H9 (cell line): ENCODE measurements at regions not wholly inside any gene's neighbourhood (a gene's known extent, or its start where the extent isn't known, plus 50 kb on each side); places are given as distances from the start of the nearest gene placed in this dataset.

Experiments used
- DNase-seq: peaks from one replicate; pipeline ENCODE4 v3.0.0-alpha.2; 2017
- H2AFZ ChIP-seq: one replicate; pipeline ENCODE4 v1.6.1; 2013; ENCODE audit warnings: mild to moderate bottlenecking, low read length, control low read depth, moderate library complexity
- H2AK5ac ChIP-seq: 2 replicates; pipeline ENCODE4 v1.6.1; 2013; ENCODE audit warnings: low read length, control low read depth, mixed read lengths; ENCODE audit not compliant: insufficient read length
- H2BK120ac ChIP-seq: one replicate; pipeline ENCODE4 v1.6.1; 2013; ENCODE audit warnings: low read depth, mild to moderate bottlenecking, low read length, control low read depth, inconsistent platforms; ENCODE audit not compliant: poor library complexity, severe bottlenecking
- H2BK12ac ChIP-seq: 2 replicates; pipeline ENCODE4 v1.6.1; 2013; ENCODE audit warnings: low read length, control low read depth, mixed read lengths, low read depth; ENCODE audit not compliant: insufficient read length
- H2BK15ac ChIP-seq: 2 replicates; pipeline ENCODE4 v1.6.1; 2013; ENCODE audit warnings: low read depth, low read length, control low read depth
- H2BK20ac ChIP-seq: one replicate; pipeline ENCODE4 v1.6.1; 2013; ENCODE audit warnings: low read depth, mild to moderate bottlenecking, low read length, control low read depth, inconsistent platforms; ENCODE audit not compliant: poor library complexity, severe bottlenecking
- H2BK5ac ChIP-seq: 2 replicates; pipeline ENCODE4 v1.6.1; 2013; ENCODE audit warnings: low read length, control low read depth, mixed read lengths; ENCODE audit not compliant: insufficient read length
- H3K14ac ChIP-seq: 2 replicates; pipeline ENCODE4 v1.6.1; 2013; ENCODE audit warnings: low read length, control low read depth; ENCODE audit not compliant: insufficient read depth
- H3K18ac ChIP-seq: 2 replicates; pipeline ENCODE4 v1.6.1; 2013; ENCODE audit warnings: low read depth, mild to moderate bottlenecking, mixed read lengths, low read length, control low read depth; ENCODE audit not compliant: insufficient read length
- H3K23ac ChIP-seq: 2 replicates; pipeline ENCODE4 v1.6.1; 2013; ENCODE audit warnings: low read length, control low read depth, mixed read lengths, low read depth; ENCODE audit not compliant: insufficient read length
- H3K23me2 ChIP-seq: 2 replicates; pipeline ENCODE4 v1.6.1; 2013; ENCODE audit warnings: low read depth, mild to moderate bottlenecking, mixed read lengths, low read length, control low read depth; ENCODE audit not compliant: insufficient read length, poor library complexity, severe bottlenecking
- H3K27ac ChIP-seq: 2 replicates; pipeline ENCODE4 v1.5.1; 2013; ENCODE audit warnings: low read length, control low read depth, mixed read lengths, low read depth; ENCODE audit not compliant: insufficient read length
- H3K27me3 ChIP-seq: 2 replicates; pipeline ENCODE4 v1.6.1; 2013; ENCODE audit warnings: low read length, control low read depth, inconsistent platforms; ENCODE audit not compliant: insufficient read depth
- H3K4ac ChIP-seq: 2 replicates; pipeline ENCODE4 v1.6.1; 2013; ENCODE audit warnings: low read depth, mild to moderate bottlenecking, control low read depth, inconsistent platforms, low read length, moderate library complexity
- H3K4me1 ChIP-seq: 2 replicates; pipeline ENCODE4 v1.6.1; 2013; ENCODE audit warnings: low read length, control low read depth, inconsistent platforms; ENCODE audit not compliant: insufficient read depth
- H3K4me2 ChIP-seq: 2 replicates; pipeline ENCODE4 v1.6.1; 2013; ENCODE audit warnings: low read length, control low read depth, mixed read lengths; ENCODE audit not compliant: insufficient read length, insufficient read depth
- H3K56ac ChIP-seq: 2 replicates; pipeline ENCODE4 v1.6.1; 2013; ENCODE audit warnings: low read depth, mild to moderate bottlenecking, mixed read lengths, low read length, control low read depth; ENCODE audit not compliant: insufficient read length
- H3K79me1 ChIP-seq: 2 replicates; pipeline ENCODE4 v1.6.1; 2013; ENCODE audit warnings: low read depth, mild to moderate bottlenecking, moderate library complexity, low read length, control low read depth, inconsistent platforms; ENCODE audit not compliant: insufficient read depth, poor library complexity, severe bottlenecking
- H3K79me2 ChIP-seq: 2 replicates; pipeline ENCODE4 v1.6.1; 2013; ENCODE audit warnings: low read length, control low read depth, inconsistent platforms; ENCODE audit not compliant: insufficient read depth
- H3K9ac ChIP-seq: 2 replicates; pipeline ENCODE4 v1.6.1; 2013; ENCODE audit warnings: low read length, control low read depth, mixed read lengths; ENCODE audit not compliant: insufficient read length; ENCODE audit errors: extremely low read depth
- H3K9me3 ChIP-seq: one replicate; pipeline ENCODE4 v1.6.1; 2013; ENCODE audit warnings: low read depth, low read length, inconsistent platforms; ENCODE audit not compliant: control insufficient read depth
- H3T11ph ChIP-seq: one replicate; pipeline ENCODE4 v1.6.1; 2013; ENCODE audit warnings: mild to moderate bottlenecking, low read length, control low read depth, inconsistent platforms
- H4K20me1 ChIP-seq: one replicate; pipeline ENCODE4 v1.6.1; 2013; ENCODE audit not compliant: control insufficient read depth, insufficient read length, insufficient read depth
- H4K5ac ChIP-seq: 2 replicates; pipeline ENCODE4 v1.6.1; 2013; ENCODE audit warnings: low read depth, mild to moderate bottlenecking, mixed read lengths, low read length, control low read depth; ENCODE audit not compliant: insufficient read length
- H4K8ac ChIP-seq: replicated peaks from 2 replicates; pipeline ENCODE4 v1.6.1; 2013; ENCODE audit warnings: low read length, control low read depth, mixed read lengths, low read depth; ENCODE audit not compliant: insufficient read length
- H4K91ac ChIP-seq: 2 replicates; pipeline ENCODE4 v1.6.1; 2013; ENCODE audit warnings: low read depth, mild to moderate bottlenecking, moderate library complexity, mixed read lengths, low read length, control low read depth; ENCODE audit not compliant: insufficient read length
- H3K27ac Mint-ChIP-seq, 3 experiments: 2 replicates in 2 of 3; 3 replicates in 1 of 3; pipeline ENCODE4 v1.8.0; 2020 to 2021; ENCODE audit warnings: mixed read lengths in 3 of 3, mild to moderate bottlenecking in 1 of 3, moderate library complexity in 1 of 3
- H3K27me3 Mint-ChIP-seq: 2 replicates; pipeline ENCODE4 v1.8.0; 2021; ENCODE audit warnings: low read depth, mild to moderate bottlenecking, moderate library complexity, mixed read lengths
- H3K36me3 Mint-ChIP-seq, 3 experiments: 2 replicates in 2 of 3; 3 replicates in 1 of 3; pipeline ENCODE4 v1.8.0; 2020 to 2021; ENCODE audit warnings: low read depth in 3 of 3, mixed read lengths in 3 of 3; ENCODE audit not compliant: insufficient read depth in 1 of 3
- H3K4me1 Mint-ChIP-seq, 2 experiments: 2 replicates each; pipeline ENCODE4 v1.8.0; 2020; ENCODE audit warnings: mixed read lengths in 2 of 2
- H3K4me3 Mint-ChIP-seq, 2 experiments: 2 replicates in 1 of 2; 3 replicates in 1 of 2; pipeline ENCODE4 v1.8.0; 2020 to 2021; ENCODE audit warnings: mild to moderate bottlenecking in 2 of 2, mixed read lengths in 2 of 2, moderate library complexity in 1 of 2
- H3K9me3 Mint-ChIP-seq, 2 experiments: 2 replicates in 1 of 2; 3 replicates in 1 of 2; pipeline ENCODE4 v1.8.0; 2020; ENCODE audit warnings: mild to moderate bottlenecking in 2 of 2, mixed read lengths in 2 of 2, moderate library complexity in 1 of 2
- CTCF ChIP-seq: fragments of 200-600 bp; sonication (generic); conservative IDR thresholded peaks from 3 replicates; pipeline ENCODE4 v1.8.0; 2021; ENCODE audit warnings: antibody characterized with exemption, mild to moderate bottlenecking
- WGBS: extraction: QIAGEN DNeasy Blood & Tissue Kit; methylation state at CpG from one replicate; pipeline ENCODE4 v1.1.7; 2013; ENCODE audit warnings: missing lambda C conversion rate, low lambda C conversion rate, mixed read lengths; ENCODE audit not compliant: insufficient read length; ENCODE audit errors: extremely low coverage; 5-methylcytosine and 5-hydroxymethylcytosine counted together

GRCh38 chr7:41785840-41786239, 83.0 kb upstream of the INHBA start:
- H3T11ph ChIP-seq = no peak overlapping the region
- H4K20me1 ChIP-seq = no peaks in the 10 kb centered on the region
- TF ChIP-seq CTCF = no peak
- H2BK20ac ChIP-seq = no peak overlapping the region
- H2BK15ac ChIP-seq = no peak overlapping the region
- Mint-ChIP-seq H3K9me3 (no peaks in the 10 kb centered on the region), H3K27me3 (no peaks in the 10 kb centered on the region), H3K36me3 (no peaks in the 10 kb centered on the region), H3K4me3 (no peak overlapping the region), H3K27ac (no peak overlapping the region), H3K4me1 (peaks cover 0 to 13% of the 10 kb centered on the region in 2 experiments; a peak in 2 of 4 replicates)
- WGBS = no CpG with 5 or more reads among the region's 5 CpGs
- H3K14ac ChIP-seq = no peak overlapping the region
- no peak overlapping the region for H2BK12ac ChIP-seq
- no peaks in the 10 kb centered on the region; the same call in 1 of the 2 replicates for H3K4me1 ChIP-seq
- no peak overlapping the region for H3K18ac ChIP-seq
- H4K5ac ChIP-seq = no peak overlapping the region
- H3K9me3 ChIP-seq = no peaks in the 10 kb centered on the region
- H3K4ac ChIP-seq = no peak overlapping the region
- H2BK5ac ChIP-seq = no peak overlapping the region
- H2AFZ ChIP-seq = no peak overlapping the region
- no peak for DNase-seq
- no peak overlapping the region for H3K9ac ChIP-seq
- H3K79me2 ChIP-seq = no peaks in the 10 kb centered on the region
- no peak overlapping the region for H2BK120ac ChIP-seq
- no peaks in the 10 kb centered on the region for H3K79me1 ChIP-seq
- H2AK5ac ChIP-seq = no peak overlapping the region
- H3K27me3 ChIP-seq = no peaks in the 10 kb centered on the region
- H4K8ac ChIP-seq = no peak overlapping the region
- H3K23ac ChIP-seq = no peak overlapping the region
- no peak overlapping the region for H4K91ac ChIP-seq
- no peaks in the 10 kb centered on the region for H3K23me2 ChIP-seq
- no peak overlapping the region for H3K4me2 ChIP-seq
- no peak overlapping the region for H3K56ac ChIP-seq
- no peak overlapping the region for H3K27ac ChIP-seq
